Activated T-cell treated with anti-CD3 and anti-CD28 coated beads, Interleukin-2, amount 50 U/mL, for 4 hours (primary cell): ENCODE measurements at regions not wholly inside any gene's neighbourhood (a gene's known extent, or its start where the extent isn't known, plus 50 kb on each side); places are given as distances from the start of the nearest gene placed in this dataset.

ENCODE experiments used
- ATAC-seq, 2 donors: fragments of 200-7000 bp; cut with Tn5 transposase; one replicate each; pipeline ENCODE4 v1.10.0; 2021
- DNase-seq: peaks from one replicate; pipeline ENCODE4 v3.0.0-alpha.2; 2020
- H3K27me3 Mint-ChIP-seq: one replicate; pipeline ENCODE4 v1.8.0; 2021; ENCODE audit warnings: low read depth, mixed read lengths
- H3K36me3 Mint-ChIP-seq: one replicate; pipeline ENCODE4 v1.8.0; 2022; ENCODE audit warnings: mixed read lengths; ENCODE audit not compliant: insufficient read depth
- H3K4me1 Mint-ChIP-seq: one replicate; pipeline ENCODE4 v1.8.0; 2021; ENCODE audit warnings: low read depth, mixed read lengths
- H3K4me3 Mint-ChIP-seq: one replicate; pipeline ENCODE4 v1.8.0; 2021; ENCODE audit warnings: mild to moderate bottlenecking, moderate library complexity, mixed read lengths
- H3K9me3 Mint-ChIP-seq: one replicate; pipeline ENCODE4 v1.8.0; 2021; ENCODE audit warnings: mixed read lengths

GRCh38 chr4:38600575-38600974, 63.4 kb upstream of the KLF3 start:
- ATAC-seq (no peak), DNase-seq (no peak)
- Mint-ChIP-seq H3K4me3 (no peak overlapping the region), H3K9me3 (no peaks in the 10 kb centered on the region), H3K36me3 (no peaks in the 10 kb centered on the region), H3K4me1 (peaks cover 18% of the 10 kb centered on the region), H3K27me3 (no peaks in the 10 kb centered on the region)

- ATAC-seq = no peak
These were observed 62.6 kb upstream of the KLF3 start for GRCh38 chr4:38601244-38601915.

GRCh38 chr4:38601916-38602291, 62.1 kb upstream of the KLF3 start:
- ATAC-seq (no peak), DNase-seq (no peak)
- H3K4me1 Mint-ChIP-seq = peaks cover 29% of the 10 kb centered on the region
- H3K9me3 Mint-ChIP-seq = no peaks in the 10 kb centered on the region
- no peaks in the 10 kb centered on the region for H3K36me3 Mint-ChIP-seq
- H3K4me3 Mint-ChIP-seq = no peak overlapping the region
- H3K27me3 Mint-ChIP-seq = no peaks in the 10 kb centered on the region

More at GRCh38 chr4:38601244-38601915, 62.6 kb upstream of the KLF3 start:
- Mint-ChIP-seq H3K27me3 (no peaks in the 10 kb centered on the region), H3K4me1 (peaks cover 25% of the 10 kb centered on the region), H3K4me3 (no peak overlapping the region), H3K9me3 (no peaks in the 10 kb centered on the region), H3K36me3 (no peaks in the 10 kb centered on the region)
- no peak for DNase-seq

- Mint-ChIP-seq H3K4me1 (peaks cover 30% of the 10 kb centered on the region), H3K36me3 (no peaks in the 10 kb centered on the region), H3K4me3 (no peak overlapping the region), H3K27me3 (no peaks in the 10 kb centered on the region), H3K9me3 (no peaks in the 10 kb centered on the region)
- no peak for DNase-seq
- ATAC-seq = no peak
These were observed 60.3 kb upstream of the KLF3 start for GRCh38 chr4:38603652-38604051.

- Mint-ChIP-seq H3K4me1 (peaks cover 41% of the 10 kb centered on the region), H3K9me3 (no peaks in the 10 kb centered on the region), H3K27me3 (no peaks in the 10 kb centered on the region), H3K4me3 (no peak overlapping the region), H3K36me3 (no peaks in the 10 kb centered on the region)
- no peak for ATAC-seq
- DNase-seq = no peak
These were observed 58.7 kb upstream of the KLF3 start for GRCh38 chr4:38605181-38605752.

- Mint-ChIP-seq H3K4me3 (no peak overlapping the region), H3K4me1 (peaks cover 43% of the 10 kb centered on the region), H3K9me3 (no peaks in the 10 kb centered on the region), H3K27me3 (no peaks in the 10 kb centered on the region), H3K36me3 (no peaks in the 10 kb centered on the region)
- ATAC-seq (no peak), DNase-seq (no peak)
These were observed 58.0 kb upstream of the KLF3 start for GRCh38 chr4:38605753-38606586.

- Mint-ChIP-seq H3K9me3 (no peaks in the 10 kb centered on the region), H3K4me1 (peaks cover 46% of the 10 kb centered on the region), H3K4me3 (no peak overlapping the region), H3K36me3 (no peaks in the 10 kb centered on the region), H3K27me3 (no peaks in the 10 kb centered on the region)
- no peak for ATAC-seq
- no peak for DNase-seq
These were observed 57.5 kb upstream of the KLF3 start for GRCh38 chr4:38606587-38606905.

GRCh38 chr4:38609614-38610013, 54.4 kb upstream of the KLF3 start:
- H3K27me3 Mint-ChIP-seq = no peaks in the 10 kb centered on the region
- no peak overlapping the region for H3K4me3 Mint-ChIP-seq
- no peaks in the 10 kb centered on the region for H3K36me3 Mint-ChIP-seq
- ATAC-seq = no peak
- H3K9me3 Mint-ChIP-seq = no peaks in the 10 kb centered on the region
- peaks cover 49% of the 10 kb centered on the region for H3K4me1 Mint-ChIP-seq
- DNase-seq = no peak

- no peak overlapping the region for H3K4me3 Mint-ChIP-seq
- ATAC-seq (no peak), DNase-seq (no peak)
- H3K9me3 Mint-ChIP-seq = no peaks in the 10 kb centered on the region
- H3K4me1 Mint-ChIP-seq = peaks cover 42% of the 10 kb centered on the region
- H3K36me3 Mint-ChIP-seq = no peaks in the 10 kb centered on the region
- H3K27me3 Mint-ChIP-seq = no peaks in the 10 kb centered on the region
These were observed 53.5 kb upstream of the KLF3 start for GRCh38 chr4:38610521-38610920.

- ATAC-seq (no peak), DNase-seq (no peak)
- Mint-ChIP-seq H3K4me1 (peaks cover 40% of the 10 kb centered on the region), H3K9me3 (no peaks in the 10 kb centered on the region), H3K27me3 (no peaks in the 10 kb centered on the region), H3K4me3 (no peak overlapping the region), H3K36me3 (no peaks in the 10 kb centered on the region)
These were observed 53.0 kb upstream of the KLF3 start for GRCh38 chr4:38610966-38611431.

GRCh38 chr4:38611676-38612075, 52.3 kb upstream of the KLF3 start:
- no peak for ATAC-seq
- no peaks in the 10 kb centered on the region for H3K9me3 Mint-ChIP-seq
- peaks cover 36% of the 10 kb centered on the region for H3K4me1 Mint-ChIP-seq
- H3K4me3 Mint-ChIP-seq = no peak overlapping the region
- no peaks in the 10 kb centered on the region for H3K36me3 Mint-ChIP-seq
- no peak for DNase-seq
- no peaks in the 10 kb centered on the region for H3K27me3 Mint-ChIP-seq

GRCh38 chr4:38612646-38613414, 51.2 kb upstream of the KLF3 start:
- no peak overlapping the region for H3K4me3 Mint-ChIP-seq
- H3K27me3 Mint-ChIP-seq = no peaks in the 10 kb centered on the region
- DNase-seq = no peak
- ATAC-seq = no peak
- H3K36me3 Mint-ChIP-seq = no peaks in the 10 kb centered on the region
- peaks cover 31% of the 10 kb centered on the region for H3K4me1 Mint-ChIP-seq
- no peaks in the 10 kb centered on the region for H3K9me3 Mint-ChIP-seq
